D341Med (cell line): ENCODE measurements at regions not wholly inside any gene's neighbourhood (a gene's known extent, or its start where the extent isn't known, plus 50 kb on each side); places are given as distances from the start of the nearest gene placed in this dataset.

Experiments
- DNase-seq: peaks from one replicate; pipeline ENCODE4 v3.0.0; 2012; ENCODE audit warnings: low spot score

DNA sequence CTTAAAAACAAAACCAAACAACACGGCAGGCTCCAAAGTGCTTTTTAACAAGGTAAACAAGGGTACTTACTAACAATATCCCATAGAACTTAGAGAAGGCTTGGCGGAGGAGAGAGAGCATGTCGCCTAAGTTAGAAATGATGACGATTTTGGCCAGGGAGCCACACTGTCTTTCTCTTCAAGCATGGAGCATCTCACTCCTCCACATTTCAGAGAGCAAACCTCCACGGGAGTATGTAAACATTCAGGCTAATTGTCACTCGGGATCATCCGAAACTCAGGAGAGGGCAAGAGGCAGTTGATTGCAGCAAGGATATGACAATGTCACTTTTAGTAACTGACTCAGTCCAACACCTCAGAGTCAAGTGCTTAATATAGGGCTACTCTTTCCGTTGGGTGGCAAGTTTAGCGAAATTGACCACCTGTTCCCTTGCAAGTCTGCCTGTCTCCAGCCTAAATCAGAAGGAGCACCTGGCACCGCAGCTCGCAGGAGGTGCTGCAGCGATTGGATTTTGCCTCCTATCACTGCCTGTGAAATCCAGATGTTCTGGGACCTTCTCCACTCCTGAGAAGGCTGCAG, 65.8 kb upstream of the RPS6KA2 start:
- DNase-seq, result no peak

DNA sequence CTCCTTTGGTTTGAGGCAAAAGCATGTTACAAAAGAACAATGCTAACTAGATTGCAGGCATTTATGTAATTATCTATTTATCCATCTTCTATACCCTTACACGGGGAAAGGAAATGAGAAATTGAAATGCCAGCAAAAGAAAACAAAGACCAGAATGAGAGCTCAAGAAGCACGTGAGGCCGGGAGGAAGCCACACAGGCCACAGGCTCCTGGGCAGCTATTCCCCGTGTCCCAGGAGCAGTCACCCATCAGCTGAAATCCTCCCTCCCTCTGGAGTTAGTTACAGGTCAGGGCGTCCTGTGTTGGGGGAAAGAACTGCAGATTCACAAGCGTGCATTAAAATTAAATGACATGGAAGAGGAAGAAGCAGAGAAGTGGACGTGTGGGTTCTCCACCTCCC, 64.7 kb upstream of the RPS6KA2 start:
- DNase-seq, result no peak

DNA sequence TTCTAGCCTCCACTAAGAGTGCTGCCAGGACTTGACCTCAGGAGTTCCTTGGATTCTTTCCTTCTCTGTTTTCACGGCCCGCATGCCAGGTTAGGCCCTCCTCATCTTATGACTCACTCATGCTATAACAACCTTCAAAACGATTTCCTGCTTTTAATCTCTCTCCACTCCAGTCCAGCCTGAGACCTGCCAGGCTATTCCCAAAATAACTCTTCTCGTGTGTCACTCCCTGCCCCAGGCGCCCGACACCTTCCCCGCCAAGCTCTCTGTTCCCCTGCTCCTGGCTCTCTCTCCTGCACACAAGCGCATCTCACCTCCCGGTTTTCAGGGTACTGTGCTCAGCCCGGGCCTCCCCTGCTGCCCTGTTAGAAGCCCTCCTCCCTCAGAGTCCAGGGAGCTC, 64.1 kb upstream of the RPS6KA2 start:
- no peak for DNase-seq

DNA sequence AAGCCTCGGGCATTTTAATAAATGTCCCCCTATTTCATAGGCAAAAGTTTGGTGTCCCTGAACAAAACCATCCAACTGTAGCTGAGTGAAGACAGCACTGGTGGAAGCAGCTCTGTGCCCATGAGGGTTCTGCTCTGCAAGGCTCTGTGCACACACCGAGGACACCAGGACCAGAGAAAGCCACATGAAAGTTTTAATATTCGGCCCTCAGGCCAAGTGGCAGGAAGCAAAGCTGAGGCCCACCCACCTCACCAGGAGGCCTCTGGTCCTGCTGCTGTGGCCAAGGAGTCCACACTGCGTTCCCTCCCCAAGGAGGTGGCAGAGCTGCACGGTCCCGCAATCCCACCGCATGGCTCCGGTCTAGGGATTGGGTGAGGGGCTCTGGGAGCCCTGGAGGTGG, 62.6 kb upstream of the RPS6KA2 start:
- DNase-seq, result no peak

DNA sequence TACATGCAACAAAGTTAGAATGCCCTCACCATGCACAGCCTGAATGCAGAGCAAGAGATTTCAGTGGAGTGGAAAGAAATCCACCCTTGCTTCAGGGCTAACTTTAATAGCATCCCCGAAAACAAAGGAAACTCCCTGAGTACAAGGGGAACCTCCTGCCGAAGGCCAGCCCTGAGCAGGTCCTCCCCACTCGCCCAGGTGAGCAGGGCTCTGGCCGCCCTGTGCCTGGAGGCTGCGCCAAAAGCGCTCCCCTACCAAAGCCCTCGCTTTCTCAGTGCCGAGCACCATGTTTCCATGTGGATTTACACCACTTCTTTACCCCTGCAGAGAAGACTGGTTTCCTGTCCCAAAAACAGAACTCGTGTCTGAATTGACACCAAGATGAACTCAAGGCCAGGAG, 61.9 kb upstream of the RPS6KA2 start:
- no peak for DNase-seq

DNA sequence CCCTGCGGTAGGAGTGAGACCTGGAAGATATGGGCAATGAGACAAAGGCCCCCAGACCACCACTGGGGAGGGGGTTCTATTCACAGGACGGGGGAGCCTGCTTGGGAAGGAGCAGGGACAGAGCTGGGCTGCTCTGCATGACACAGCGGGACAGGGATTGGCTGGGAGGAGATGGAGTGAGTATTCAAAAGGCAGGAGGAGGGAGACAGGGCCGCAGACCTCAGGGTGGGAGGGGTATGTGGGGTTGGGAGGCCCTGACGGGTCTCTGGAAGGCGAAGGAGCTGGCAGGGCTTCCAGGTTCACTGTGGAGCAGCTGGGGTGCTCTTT, 60.8 kb upstream of the RPS6KA2 start:
- DNase-seq, result no peak

DNA sequence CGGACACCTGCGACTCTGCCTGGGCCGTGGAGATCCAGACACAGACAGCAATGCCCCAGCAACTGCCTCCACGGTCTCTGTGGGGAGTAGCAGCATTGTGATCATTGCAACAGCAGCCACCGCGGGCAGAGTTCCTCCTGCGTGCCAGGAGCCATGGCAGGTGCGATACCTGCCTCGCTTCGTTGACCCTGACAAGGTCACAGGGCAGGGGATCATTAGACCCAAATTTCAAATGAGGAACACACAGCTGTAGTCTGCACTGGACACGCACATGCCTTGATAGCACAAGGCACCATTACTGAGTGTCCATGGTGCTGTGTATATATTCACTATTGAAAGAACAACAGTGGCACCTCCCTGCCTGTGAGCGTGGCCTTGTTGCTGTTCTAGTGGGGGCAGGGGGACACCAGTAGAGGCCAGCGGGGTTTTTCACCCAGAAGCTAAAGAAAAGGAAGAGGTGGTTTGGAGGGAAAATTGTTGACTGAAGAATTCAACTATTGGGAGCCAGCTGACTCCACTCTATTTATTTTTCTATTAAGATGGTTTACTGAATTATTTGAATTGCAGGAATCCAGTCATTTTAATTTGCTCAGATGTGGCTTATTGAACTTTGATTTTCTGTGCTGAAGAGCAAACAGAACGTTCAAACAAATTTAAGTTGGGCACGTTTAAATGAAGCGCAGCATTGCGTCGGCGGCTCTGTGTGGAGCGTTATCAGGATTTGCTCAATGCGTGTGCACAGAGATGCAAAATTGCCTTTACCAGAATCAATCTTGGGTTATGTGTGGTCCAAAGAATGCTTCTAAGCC, 60.2 kb upstream of the RPS6KA2 start:
- no peak for DNase-seq

DNA sequence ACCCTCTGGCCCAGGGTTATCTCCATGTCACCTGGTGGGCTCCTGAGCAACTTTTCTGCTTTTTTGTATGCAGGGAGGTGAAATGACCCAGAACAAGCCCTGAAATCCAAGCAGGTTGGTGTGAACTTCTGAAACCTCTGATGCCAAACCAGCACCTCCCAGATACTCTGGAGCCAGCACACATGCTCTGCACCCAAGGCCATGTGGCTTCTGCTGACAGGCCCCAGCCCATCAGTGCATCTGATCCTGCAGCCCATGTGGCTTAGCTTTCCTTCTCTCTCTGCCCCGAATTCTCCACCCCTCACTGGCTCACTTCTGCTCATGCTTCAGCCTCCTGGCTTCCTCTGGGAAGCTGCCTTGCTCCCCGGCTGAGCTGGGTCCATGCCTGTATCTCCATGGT, 59.3 kb upstream of the RPS6KA2 start:
- no peak for DNase-seq

DNA sequence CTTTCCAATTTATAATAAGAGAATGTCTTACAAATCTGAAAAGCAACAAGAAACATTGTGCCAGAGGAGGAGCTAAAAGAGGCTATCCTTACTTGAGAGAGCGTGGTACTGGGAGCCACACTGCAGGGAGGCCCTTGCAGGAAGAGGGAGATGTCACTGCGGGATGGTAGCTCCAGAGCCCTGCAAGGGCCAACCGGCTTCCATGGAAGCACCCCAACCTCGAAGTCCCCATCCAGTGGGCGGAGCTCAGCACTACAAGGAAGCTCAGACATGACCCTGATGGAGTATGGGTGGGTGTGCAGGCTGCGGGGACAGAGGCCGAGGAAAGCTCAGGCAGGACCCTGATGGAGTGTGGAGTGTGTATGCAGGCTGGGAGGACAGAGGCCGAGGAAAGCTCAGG, 57.8 kb upstream of the RPS6KA2 start:
- DNase-seq, result no peak

DNA sequence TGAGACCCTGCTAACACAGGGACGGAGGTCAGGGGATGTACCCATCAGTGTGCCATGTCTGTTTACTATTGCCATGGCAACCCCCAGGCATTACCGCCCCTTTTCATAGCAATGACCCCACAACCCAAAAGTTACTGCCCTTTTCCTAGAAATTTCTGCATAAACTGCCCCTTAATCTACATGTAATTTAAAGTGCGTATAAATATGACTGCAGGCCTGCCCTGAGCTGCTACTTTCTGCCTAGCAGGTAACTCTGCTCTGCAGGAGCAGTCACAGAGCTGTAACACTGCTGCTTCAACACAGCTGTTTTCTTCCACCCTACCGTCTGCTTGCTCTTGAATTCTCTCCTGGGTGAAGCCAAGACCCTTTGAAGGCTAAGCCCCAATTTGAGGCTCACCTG, 57.1 kb upstream of the RPS6KA2 start:
- DNase-seq, result no peak

DNA sequence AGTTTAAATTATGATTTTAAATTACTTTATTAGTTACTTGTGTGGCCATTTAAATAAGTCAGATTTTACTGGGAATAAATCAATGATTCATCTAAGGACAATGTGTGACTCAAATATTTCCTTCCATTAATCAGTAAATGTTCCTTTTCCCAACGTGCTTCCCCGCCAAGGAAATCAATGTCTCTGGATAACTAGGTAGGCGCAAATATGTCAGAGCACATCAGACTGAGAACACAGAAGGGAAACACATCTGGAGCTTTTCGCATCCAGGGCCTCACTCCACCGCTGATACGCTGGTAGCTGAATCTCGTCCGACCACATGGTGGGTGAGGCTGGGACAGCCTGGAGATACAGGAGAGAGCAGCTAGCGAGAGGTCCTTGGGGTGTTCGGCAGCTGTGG, 56.4 kb upstream of the RPS6KA2 start:
- no peak for DNase-seq

DNA sequence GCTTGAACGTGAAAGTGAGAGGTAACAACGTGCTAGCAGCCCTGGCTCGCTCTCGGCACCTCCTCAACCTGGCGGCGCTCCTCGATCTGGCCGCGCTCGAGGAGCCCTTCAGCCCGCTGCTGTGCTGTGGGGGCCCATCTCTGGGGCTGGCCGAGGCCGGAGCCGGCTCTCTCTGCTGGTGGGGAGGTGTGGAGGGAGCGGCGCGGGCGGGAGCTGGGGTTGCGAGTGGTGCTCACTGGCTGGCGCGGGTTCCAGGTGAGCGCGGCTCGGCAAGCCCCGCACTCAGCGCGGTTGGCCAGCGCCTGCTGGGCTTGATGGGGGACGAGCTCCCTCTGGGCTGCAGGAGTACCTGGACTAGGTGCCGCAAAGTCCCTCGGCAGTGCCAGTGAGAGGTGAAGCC, 52.5 kb upstream of the RPS6KA2 start:
- no peak for DNase-seq

DNA sequence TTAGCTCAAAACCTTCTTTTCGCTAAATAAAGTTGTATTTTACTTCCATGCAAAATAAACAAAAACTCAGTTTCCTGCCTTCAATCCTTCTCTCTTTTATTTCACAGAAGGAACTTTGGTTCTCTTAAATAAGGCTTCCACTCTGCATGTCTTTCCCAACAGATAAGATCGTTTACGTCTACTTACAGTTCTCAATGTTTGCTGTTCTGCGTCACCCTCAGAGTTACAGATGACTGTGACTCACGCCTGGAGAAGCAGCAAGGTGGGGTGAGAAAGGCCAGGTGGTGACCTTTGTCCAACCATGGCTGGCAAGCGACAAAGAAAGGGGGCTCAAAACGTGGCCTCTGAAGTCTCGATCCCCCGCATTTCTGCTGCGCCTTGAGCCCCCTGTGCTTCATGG, 51.4 kb upstream of the RPS6KA2 start:
- no peak for DNase-seq

DNA sequence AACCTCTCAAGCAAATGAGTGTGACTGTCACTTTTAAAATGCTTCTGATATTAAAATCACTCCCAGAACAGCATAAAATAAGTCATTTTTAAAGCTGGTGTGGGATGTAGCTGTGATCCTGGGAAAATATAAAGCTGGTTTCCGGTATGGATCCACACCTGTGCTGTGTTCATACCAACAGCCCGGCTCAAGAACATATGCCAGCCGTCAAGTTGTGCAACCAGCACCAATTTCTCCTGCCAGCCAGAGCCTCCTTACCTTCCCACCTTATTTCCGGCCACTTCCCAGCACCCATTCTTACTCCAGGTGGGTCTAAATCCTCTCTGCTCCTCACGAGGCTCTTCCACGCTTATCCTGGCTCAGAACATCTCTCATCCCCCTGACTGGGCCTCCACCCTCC, 50.9 kb upstream of the RPS6KA2 start:
- no peak for DNase-seq
